A549 (cell line): ENCODE measurements at regions not wholly inside any gene's neighbourhood (a gene's known extent, or its start where the extent isn't known, plus 50 kb on each side); places are given as distances from the start of the nearest gene placed in this dataset.

Source experiments
- EP300 ChIP-seq, 2 experiments: fragments of >200 bp; sonication (Bioruptor Twin); formaldehyde crosslinking; IDR thresholded peaks; 2 replicates in 1 of 2; 3 replicates in 1 of 2; pipeline ENCODE4 v1.6.1; 2016 to 2017
- POLR2A ChIP-seq: IDR thresholded peaks from 2 replicates; pipeline ENCODE4 v1.6.1; 2012; ENCODE audit warnings: mild to moderate bottlenecking, low read length
- SREBF2 ChIP-seq: fragments of 450-650 bp; IDR thresholded peaks from 2 replicates; pipeline ENCODE4 v1.6.1; 2014; ENCODE audit warnings: mild to moderate bottlenecking, moderate library complexity

DNA sequence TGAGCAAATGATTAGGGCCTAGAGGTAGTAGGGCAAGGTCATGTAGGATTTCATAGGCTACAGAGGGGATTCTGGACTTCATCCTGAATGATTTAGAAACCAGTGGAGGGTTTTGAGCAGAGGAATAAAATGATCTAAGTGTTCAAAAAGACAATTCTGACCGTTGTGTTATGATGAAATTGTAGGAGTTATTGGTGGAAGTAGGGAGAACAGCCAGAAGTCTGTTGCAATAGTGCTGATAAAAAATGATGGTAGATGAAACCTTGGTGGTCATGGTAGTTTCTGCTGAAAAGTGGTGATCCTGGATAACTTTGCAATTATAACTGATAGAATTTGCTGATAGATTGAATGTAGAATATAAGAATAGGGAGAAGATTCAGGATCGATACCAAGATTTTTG is 60.2 kb downstream of the MID1IP1 start:
- no peak for TF ChIP-seq EP300 (IDR thresholded peaks at IDR 0.05)
- no peak for TF ChIP-seq POLR2A
- no peak for TF ChIP-seq SREBF2
